Gastroesophageal sphincter (tissue), 3 donors: ENCODE measurements at regions not wholly inside any gene's neighbourhood (a gene's known extent, or its start where the extent isn't known, plus 50 kb on each side); places are given as distances from the start of the nearest gene placed in this dataset.

Source experiments
- EP300 ChIP-seq: sonication (generic); formaldehyde crosslinking; IDR thresholded peaks from one replicate; pipeline ENCODE4 v1.6.1; 2017; ENCODE audit warnings: antibody characterized with exemption, mild to moderate bottlenecking
- POLR2A ChIP-seq, 2 donors: fragments of 450-650 bp; IDR thresholded peaks; one replicate each; pipeline ENCODE4 v1.6.1; 2017; ENCODE audit warnings: antibody characterized with exemption in 2 of 2, mild to moderate bottlenecking in 2 of 2, moderate library complexity in 1 of 2
- POLR2AphosphoS5 ChIP-seq: sonication (generic); formaldehyde crosslinking; IDR thresholded peaks from one replicate; pipeline ENCODE4 v1.6.1; 2017; ENCODE audit warnings: antibody characterized with exemption
- TF ChIP-seq, protein P1 (sequence below), 4 experiments: fragments of 200-600 bp in 2 of 4; fragments of 450-650 bp in 2 of 4; sonication (generic) in 1 of 4; IDR thresholded peaks; one replicate each; pipeline ENCODE4 v1.5.1; 2017 to 2019; ENCODE audit warnings: antibody characterized with exemption in 4 of 4, mild to moderate bottlenecking in 2 of 4, moderate library complexity in 2 of 4

DNA sequence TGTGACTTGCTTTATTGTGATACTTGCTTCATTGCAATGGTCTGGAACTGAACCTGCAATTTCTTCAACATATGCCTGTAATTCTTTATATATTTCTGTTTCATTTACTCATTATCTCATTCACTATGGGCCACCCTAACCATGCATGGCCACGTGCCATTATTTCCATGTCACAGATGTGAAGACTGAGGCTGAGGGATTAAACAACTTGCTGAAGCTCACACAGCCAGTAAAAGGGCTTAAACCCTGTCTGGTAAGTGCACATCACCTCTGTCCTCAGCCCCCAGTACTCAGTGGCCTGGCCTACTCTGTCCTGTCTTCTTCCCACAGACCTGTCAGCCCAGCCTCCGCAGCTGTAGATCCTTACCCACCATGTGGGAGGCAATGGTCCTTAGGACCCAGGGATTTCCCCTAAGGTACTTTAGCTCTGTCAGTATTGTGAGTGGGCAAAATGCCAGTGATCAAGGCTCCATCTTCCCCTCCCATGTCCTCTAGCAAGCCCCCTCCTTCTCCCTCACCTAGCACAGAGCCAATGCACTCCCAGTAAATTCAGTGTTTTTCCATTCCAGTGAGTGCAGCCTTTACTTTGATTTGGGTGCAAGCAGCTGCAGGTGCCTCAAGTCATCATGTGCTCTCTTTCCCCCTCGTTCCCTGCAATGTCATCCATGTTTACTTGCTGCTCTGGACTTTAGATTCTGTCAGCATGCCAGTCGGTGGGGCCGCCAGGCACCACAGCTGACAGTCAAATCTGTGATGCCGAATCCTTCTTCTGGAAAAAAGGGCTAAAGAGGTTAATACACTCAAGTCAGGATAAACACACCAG lies 228.2 kb upstream of the PROX1 start:
- TF ChIP-seq, protein P1, sequence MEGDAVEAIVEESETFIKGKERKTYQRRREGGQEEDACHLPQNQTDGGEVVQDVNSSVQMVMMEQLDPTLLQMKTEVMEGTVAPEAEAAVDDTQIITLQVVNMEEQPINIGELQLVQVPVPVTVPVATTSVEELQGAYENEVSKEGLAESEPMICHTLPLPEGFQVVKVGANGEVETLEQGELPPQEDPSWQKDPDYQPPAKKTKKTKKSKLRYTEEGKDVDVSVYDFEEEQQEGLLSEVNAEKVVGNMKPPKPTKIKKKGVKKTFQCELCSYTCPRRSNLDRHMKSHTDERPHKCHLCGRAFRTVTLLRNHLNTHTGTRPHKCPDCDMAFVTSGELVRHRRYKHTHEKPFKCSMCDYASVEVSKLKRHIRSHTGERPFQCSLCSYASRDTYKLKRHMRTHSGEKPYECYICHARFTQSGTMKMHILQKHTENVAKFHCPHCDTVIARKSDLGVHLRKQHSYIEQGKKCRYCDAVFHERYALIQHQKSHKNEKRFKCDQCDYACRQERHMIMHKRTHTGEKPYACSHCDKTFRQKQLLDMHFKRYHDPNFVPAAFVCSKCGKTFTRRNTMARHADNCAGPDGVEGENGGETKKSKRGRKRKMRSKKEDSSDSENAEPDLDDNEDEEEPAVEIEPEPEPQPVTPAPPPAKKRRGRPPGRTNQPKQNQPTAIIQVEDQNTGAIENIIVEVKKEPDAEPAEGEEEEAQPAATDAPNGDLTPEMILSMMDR (IDR thresholded peaks at IDR 0.05), result no peak
- no peak for TF ChIP-seq EP300
- TF ChIP-seq POLR2AphosphoS5, result no peak
- TF ChIP-seq POLR2A (IDR thresholded peaks at IDR 0.05), result no peak
